Activated naive CD8-positive, alpha-beta T cell treated with anti-CD3 and anti-CD28 coated beads for 36 hours (primary cell): ENCODE measurements at regions not wholly inside any gene's neighbourhood (a gene's known extent, or its start where the extent isn't known, plus 50 kb on each side); places are given as distances from the start of the nearest gene placed in this dataset.
"Not testable (repeated sequence)": the region's sequence is repeated elsewhere in the genome, so short reads cannot be mapped to it uniquely, and the experiment has no call there.

Experiments
- DNase-seq: peaks from one replicate; pipeline ENCODE4 v3.0.0; 2021
- H3K27ac Mint-ChIP-seq: one replicate; pipeline ENCODE4 v1.8.0; 2022; ENCODE audit warnings: mild to moderate bottlenecking, moderate library complexity, mixed read lengths
- H3K27me3 Mint-ChIP-seq: one replicate; pipeline ENCODE4 v1.8.0; 2022; ENCODE audit warnings: mild to moderate bottlenecking, mixed read lengths
- H3K36me3 Mint-ChIP-seq: one replicate; pipeline ENCODE4 v1.8.0; 2021; ENCODE audit warnings: mild to moderate bottlenecking, mixed read lengths
- H3K4me1 Mint-ChIP-seq: one replicate; pipeline ENCODE4 v1.8.0; 2021; ENCODE audit warnings: mixed read lengths
- H3K4me3 Mint-ChIP-seq: one replicate; pipeline ENCODE4 v1.8.0; 2022; ENCODE audit warnings: mild to moderate bottlenecking, moderate library complexity, mixed read lengths
- H3K9me3 Mint-ChIP-seq: one replicate; pipeline ENCODE4 v1.8.0; 2022; ENCODE audit warnings: mixed read lengths

DNA sequence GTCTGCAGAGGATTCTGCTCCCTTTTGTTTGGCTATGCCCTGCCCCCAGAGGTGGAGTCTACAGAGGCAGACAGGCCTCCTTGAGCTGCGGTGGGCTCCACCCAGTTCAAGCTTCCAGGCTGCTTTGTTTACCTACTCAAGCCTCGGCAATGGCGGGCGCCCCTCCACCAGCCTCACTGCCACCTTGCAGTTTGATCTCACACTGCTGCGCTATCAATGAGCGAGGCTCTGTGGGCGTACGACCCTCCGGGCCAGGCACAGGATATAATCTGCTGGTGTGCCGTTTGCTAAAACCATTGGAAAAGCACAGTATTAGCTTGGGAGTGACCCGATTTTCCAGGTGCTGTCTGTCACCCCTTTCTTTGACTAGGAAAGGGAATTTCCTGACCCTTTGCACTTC, 195.1 kb upstream of the GIMD1 start:
- H3K36me3 Mint-ChIP-seq, H3K27ac Mint-ChIP-seq, DNase-seq, H3K9me3 Mint-ChIP-seq, H3K4me1 Mint-ChIP-seq, H3K4me3 Mint-ChIP-seq, H3K27me3 Mint-ChIP-seq: not testable (repeated sequence)

- Mint-ChIP-seq H3K36me3 (no peaks in the 10 kb centered on the region), H3K4me3 (no peak overlapping the region), H3K27ac (no peak overlapping the region), H3K27me3 (no peaks in the 10 kb centered on the region), H3K4me1 (no peaks in the 10 kb centered on the region), H3K9me3 (peaks cover 6% of the 10 kb centered on the region)
- DNase-seq, result no peak
Measured at GRCh38 chr4:106551724-106552123, 183.1 kb upstream of the GIMD1 start.

- no peaks in the 10 kb centered on the region for H3K4me1 Mint-ChIP-seq
- H3K27ac Mint-ChIP-seq, result no peak overlapping the region
- H3K36me3 Mint-ChIP-seq, result no peaks in the 10 kb centered on the region
- H3K27me3 Mint-ChIP-seq, result no peaks in the 10 kb centered on the region
- no peak for DNase-seq
- H3K4me3 Mint-ChIP-seq, result no peak overlapping the region
- H3K9me3 Mint-ChIP-seq, result peaks cover 6% of the 10 kb centered on the region
Measured at GRCh38 chr4:106548446-106549044, 180.0 kb upstream of the GIMD1 start.

DNA sequence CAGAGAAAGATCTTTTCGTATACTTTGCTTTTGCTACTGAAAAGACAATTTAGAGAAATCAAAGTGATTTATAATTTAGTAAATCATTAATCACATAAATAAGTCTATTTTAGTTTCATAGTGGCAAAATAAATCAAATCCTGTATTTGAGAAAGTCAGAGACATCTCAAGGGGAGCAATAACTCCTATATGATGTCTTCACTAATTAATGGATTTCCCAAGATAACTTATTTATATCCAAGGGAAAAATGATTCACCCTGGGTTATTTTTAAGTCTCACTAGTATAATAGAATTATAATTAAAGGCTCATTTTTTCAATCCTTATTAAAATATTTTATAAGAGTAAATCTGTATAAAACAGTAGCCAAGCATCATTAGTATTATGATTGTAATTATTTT, 177.8 kb upstream of the GIMD1 start:
- Mint-ChIP-seq H3K36me3 (no peaks in the 10 kb centered on the region), H3K4me3 (no peak overlapping the region), H3K27me3 (no peaks in the 10 kb centered on the region), H3K9me3 (peaks cover 6% of the 10 kb centered on the region), H3K27ac (no peak overlapping the region), H3K4me1 (no peaks in the 10 kb centered on the region)
- DNase-seq, result no peak

GRCh38 chr4:106542609-106543008, 174.0 kb upstream of the GIMD1 start:
- not testable (repeated sequence) for H3K4me3 Mint-ChIP-seq, H3K9me3 Mint-ChIP-seq, DNase-seq, H3K4me1 Mint-ChIP-seq, H3K36me3 Mint-ChIP-seq, H3K27ac Mint-ChIP-seq, H3K27me3 Mint-ChIP-seq

- H3K27me3 Mint-ChIP-seq, result peaks cover 4% of the 10 kb centered on the region
- H3K9me3 Mint-ChIP-seq, result peaks cover 3% of the 10 kb centered on the region
- H3K4me3 Mint-ChIP-seq, result no peak overlapping the region
- no peak overlapping the region for H3K27ac Mint-ChIP-seq
- H3K36me3 Mint-ChIP-seq, result no peaks in the 10 kb centered on the region
- no peak for DNase-seq
- H3K4me1 Mint-ChIP-seq, result no peaks in the 10 kb centered on the region
Measured at GRCh38 chr4:106541253-106541652, 172.7 kb upstream of the GIMD1 start.

DNA sequence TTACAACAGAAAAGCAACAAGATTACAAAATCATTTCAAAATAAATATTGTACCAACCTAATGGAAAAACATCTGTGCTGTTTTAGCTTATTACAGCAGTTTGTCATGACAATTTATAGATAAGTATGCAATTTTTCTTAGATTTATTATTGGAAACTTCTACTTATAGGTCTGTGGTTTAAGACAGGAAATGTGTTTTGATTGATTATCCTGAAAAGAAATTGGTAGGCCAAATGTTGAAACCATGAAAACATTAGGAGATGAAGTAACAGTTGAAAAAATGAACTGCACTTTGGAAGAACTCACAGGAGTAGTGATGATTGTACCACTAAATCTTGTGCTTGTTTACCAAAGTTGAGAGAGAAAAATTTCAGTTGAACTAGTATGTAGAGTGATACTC, 162.2 kb upstream of the GIMD1 start:
- no peaks in the 10 kb centered on the region for H3K4me1 Mint-ChIP-seq
- no peaks in the 10 kb centered on the region for H3K27me3 Mint-ChIP-seq
- peaks cover 3% of the 10 kb centered on the region for H3K9me3 Mint-ChIP-seq
- H3K4me3 Mint-ChIP-seq, result no peak overlapping the region
- no peaks in the 10 kb centered on the region for H3K36me3 Mint-ChIP-seq
- H3K27ac Mint-ChIP-seq, result no peak overlapping the region
- DNase-seq, result no peak

- no peak for DNase-seq
- no peaks in the 10 kb centered on the region for H3K27me3 Mint-ChIP-seq
- peaks cover 1% of the 10 kb centered on the region for H3K9me3 Mint-ChIP-seq
- no peak overlapping the region for H3K4me3 Mint-ChIP-seq
- no peak overlapping the region for H3K27ac Mint-ChIP-seq
- no peaks in the 10 kb centered on the region for H3K4me1 Mint-ChIP-seq
- H3K36me3 Mint-ChIP-seq, result no peaks in the 10 kb centered on the region
Measured at GRCh38 chr4:106530024-106530361, 161.4 kb upstream of the GIMD1 start.

DNA sequence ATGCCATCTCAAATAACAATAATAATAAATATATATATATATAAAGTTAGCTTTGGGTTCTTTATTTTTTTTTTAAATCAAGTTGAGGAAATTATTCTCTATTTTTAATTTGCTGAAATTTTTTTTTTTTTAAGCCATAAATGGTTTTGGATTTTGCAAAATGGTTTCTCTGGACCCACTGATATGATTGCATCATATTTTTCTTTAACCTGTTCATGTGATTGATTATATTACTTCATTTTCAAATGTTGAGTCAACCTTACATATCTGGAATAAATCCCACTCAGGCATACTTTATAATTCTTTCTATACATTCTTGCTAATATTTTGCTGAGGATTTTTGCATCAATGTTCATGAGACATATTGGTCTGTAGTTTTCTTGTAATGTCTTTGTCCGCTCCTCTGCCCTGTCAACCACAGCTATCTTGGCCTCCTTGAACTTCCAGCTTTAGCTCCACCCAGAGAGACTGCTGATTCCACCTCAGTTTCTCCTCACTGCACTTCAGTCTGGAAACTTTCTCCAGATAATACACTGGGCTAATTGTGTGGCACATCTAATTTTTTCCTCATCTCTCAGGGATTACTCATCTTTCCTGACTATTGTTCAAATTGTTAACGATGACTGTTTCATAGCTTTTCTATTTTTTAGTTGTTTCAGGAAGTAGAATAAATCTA, 160.9 kb upstream of the GIMD1 start:
- Mint-ChIP-seq H3K4me1 (no peaks in the 10 kb centered on the region), H3K36me3 (no peaks in the 10 kb centered on the region), H3K27ac (no peak overlapping the region), H3K27me3 (no peaks in the 10 kb centered on the region), H3K9me3 (peaks cover 1% of the 10 kb centered on the region), H3K4me3 (no peak overlapping the region)
- DNase-seq, result no peak

DNA sequence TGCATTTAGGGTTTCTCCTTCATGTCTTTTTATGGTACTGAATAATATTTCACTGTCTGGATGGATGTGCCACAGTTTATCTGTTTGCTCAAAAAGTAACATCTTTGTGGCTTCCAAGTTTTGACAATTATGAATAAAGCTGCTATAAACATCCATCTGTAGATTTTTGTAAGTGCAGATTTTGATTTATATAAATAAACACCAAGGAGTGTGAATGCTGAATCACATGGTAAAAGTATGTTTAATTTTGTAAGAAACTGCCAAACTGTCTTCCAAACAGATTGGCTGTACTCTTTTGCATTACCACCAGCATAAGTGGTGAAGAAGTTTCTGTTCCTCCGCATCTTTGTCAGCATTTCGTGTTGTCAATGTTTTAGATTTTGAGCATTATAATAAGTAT, 158.7 kb upstream of the GIMD1 start:
- no peak for DNase-seq
- H3K36me3 Mint-ChIP-seq, result no peaks in the 10 kb centered on the region
- peaks cover 1% of the 10 kb centered on the region for H3K9me3 Mint-ChIP-seq
- H3K27me3 Mint-ChIP-seq, result no peaks in the 10 kb centered on the region
- H3K4me1 Mint-ChIP-seq, result no peaks in the 10 kb centered on the region
- H3K27ac Mint-ChIP-seq, result no peak overlapping the region
- H3K4me3 Mint-ChIP-seq, result no peak overlapping the region

- not testable (repeated sequence) for H3K27me3 Mint-ChIP-seq, H3K4me1 Mint-ChIP-seq, H3K9me3 Mint-ChIP-seq, DNase-seq, H3K4me3 Mint-ChIP-seq, H3K36me3 Mint-ChIP-seq, H3K27ac Mint-ChIP-seq
Measured at GRCh38 chr4:106525425-106525824, 156.8 kb upstream of the GIMD1 start.

GRCh38 chr4:106524772-106525171, 156.2 kb upstream of the GIMD1 start:
- not testable (repeated sequence) for DNase-seq, H3K4me1 Mint-ChIP-seq, H3K4me3 Mint-ChIP-seq, H3K27me3 Mint-ChIP-seq, H3K36me3 Mint-ChIP-seq, H3K27ac Mint-ChIP-seq, H3K9me3 Mint-ChIP-seq

- Mint-ChIP-seq H3K9me3 (peaks cover 1% of the 10 kb centered on the region), H3K4me3 (no peak overlapping the region), H3K4me1 (no peaks in the 10 kb centered on the region), H3K27me3 (peaks cover 8% of the 10 kb centered on the region), H3K27ac (no peak overlapping the region), H3K36me3 (no peaks in the 10 kb centered on the region)
- no peak for DNase-seq
Measured at GRCh38 chr4:106522839-106523238, 154.3 kb upstream of the GIMD1 start.

DNA sequence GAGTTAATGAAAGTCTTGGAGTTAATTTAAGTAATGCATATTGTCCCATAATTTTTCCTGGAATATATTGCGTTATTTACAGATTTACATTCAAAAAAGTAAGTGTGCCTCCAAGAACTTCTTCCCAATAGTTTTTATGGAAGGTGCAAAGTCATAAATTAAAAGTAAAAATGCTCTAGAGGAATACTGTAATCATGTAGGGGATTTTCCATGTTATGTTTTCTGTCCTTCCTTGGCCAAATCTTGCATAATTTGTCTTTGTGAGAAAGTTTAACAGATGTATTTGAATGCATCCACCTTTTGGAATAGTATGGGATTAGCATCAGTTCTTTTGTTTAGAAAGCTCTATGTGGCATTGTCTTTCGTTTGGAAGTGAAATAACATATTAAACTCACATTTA, 144.1 kb upstream of the GIMD1 start:
- H3K36me3 Mint-ChIP-seq, result no peaks in the 10 kb centered on the region
- H3K27ac Mint-ChIP-seq, result no peak overlapping the region
- no peaks in the 10 kb centered on the region for H3K27me3 Mint-ChIP-seq
- H3K9me3 Mint-ChIP-seq, result peaks cover 2% of the 10 kb centered on the region
- H3K4me1 Mint-ChIP-seq, result no peaks in the 10 kb centered on the region
- no peak for DNase-seq
- no peak overlapping the region for H3K4me3 Mint-ChIP-seq

DNA sequence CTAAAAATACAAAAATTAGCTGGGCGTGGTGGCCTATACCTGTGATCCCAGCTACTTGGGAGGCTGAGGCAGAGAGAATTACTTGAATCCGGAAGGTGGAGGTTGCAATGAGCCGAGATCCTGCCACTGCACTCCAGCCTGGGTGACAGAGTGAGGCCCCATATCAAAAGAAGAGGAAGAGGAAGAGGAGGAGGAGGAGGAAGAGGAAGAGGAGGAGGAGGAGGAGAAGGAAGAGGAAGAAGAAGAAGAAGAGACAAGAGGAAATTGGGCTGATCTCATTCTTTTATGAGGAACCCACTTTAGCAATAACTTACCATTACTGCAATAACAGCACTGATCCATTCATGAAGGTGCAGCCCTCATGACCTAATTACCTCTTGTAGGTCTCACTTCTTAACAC, 138.9 kb upstream of the GIMD1 start:
- DNase-seq, result no peak
- Mint-ChIP-seq H3K9me3 (no peaks in the 10 kb centered on the region), H3K27me3 (peaks cover 4% of the 10 kb centered on the region), H3K4me1 (no peaks in the 10 kb centered on the region), H3K36me3 (no peaks in the 10 kb centered on the region), H3K27ac (no peak overlapping the region), H3K4me3 (no peak overlapping the region)
